ENCODE measurements at regions not wholly inside any gene's neighbourhood (a gene's known extent, or its start where the extent isn't known, plus 50 kb on each side); places are given as distances from the start of the nearest gene placed in this dataset.

- intact Hi-C loops (cut with DNase I; ENCODE audit: low total_unique reads) = no loop called here
- Histone ChIP-seq H3K4me3 (no peak overlapping the region), H3K9me3 (no peaks in the 10 kb centered on the region), H3K4me1 (no peaks in the 10 kb centered on the region), H3K27me3 (no peaks in the 10 kb centered on the region), H3K27ac (no peak overlapping the region), H3K36me3 (no peaks in the 10 kb centered on the region)
- ATAC-seq (no peak), DNase-seq (no peak)
- in situ Hi-C loops (cut with MboI; ENCODE audit: low sequenced_read_pairs in 4 of 4) = no loop called here
- no peak for TF ChIP-seq POLR2A (IDR thresholded peaks at IDR 0.05)
- no peak for TF ChIP-seq CTCF (IDR thresholded peaks at IDR 0.05 in 4 of 5, conservative IDR thresholded peaks at IDR 0.05 in 1 of 5)
Measured at GRCh38 chrX:8273451-8273895, 102.4 kb upstream of the VCX2 start.

GRCh38 chrX:8274170-8274569 lies 103.1 kb upstream of the VCX2 start:
- H3K36me3 ChIP-seq = no peaks in the 10 kb centered on the region
- no peaks in the 10 kb centered on the region for H3K4me1 ChIP-seq
- no peak overlapping the region for H3K27ac ChIP-seq
- in situ Hi-C loops (cut with MboI; ENCODE audit: low sequenced_read_pairs in 4 of 4) = no loop called here
- no peaks in the 10 kb centered on the region for H3K27me3 ChIP-seq
- no peak for DNase-seq
- H3K4me3 ChIP-seq = no peak overlapping the region
- intact Hi-C loops (cut with DNase I; ENCODE audit: low total_unique reads) = no loop called here
- no peak for TF ChIP-seq CTCF (IDR thresholded peaks at IDR 0.05 in 4 of 5, conservative IDR thresholded peaks at IDR 0.05 in 1 of 5)
- TF ChIP-seq POLR2A (IDR thresholded peaks at IDR 0.05) = no peak
- H3K9me3 ChIP-seq = no peaks in the 10 kb centered on the region
- ATAC-seq = no peak

GRCh38 chrX:8278557-8278956 lies 107.5 kb upstream of the VCX2 start:
- no peaks in the 10 kb centered on the region for H3K36me3 ChIP-seq
- intact Hi-C loops (cut with DNase I; ENCODE audit: low total_unique reads) = no loop called here
- in situ Hi-C loops (cut with MboI; ENCODE audit: low sequenced_read_pairs in 4 of 4) = no loop called here
- no peak overlapping the region for H3K27ac ChIP-seq
- DNase-seq (no peak), ATAC-seq (no peak)
- no peak overlapping the region for H3K4me3 ChIP-seq
- TF ChIP-seq CTCF (IDR thresholded peaks at IDR 0.05 in 4 of 5, conservative IDR thresholded peaks at IDR 0.05 in 1 of 5) (no peak), POLR2A (IDR thresholded peaks at IDR 0.05) (no peak)
- H3K9me3 ChIP-seq = no peaks in the 10 kb centered on the region
- H3K27me3 ChIP-seq = no peaks in the 10 kb centered on the region
- H3K4me1 ChIP-seq = no peaks in the 10 kb centered on the region

- Histone ChIP-seq H3K27ac (no peak overlapping the region), H3K4me3 (no peak overlapping the region), H3K9me3 (no peaks in the 10 kb centered on the region), H3K4me1 (no peaks in the 10 kb centered on the region), H3K36me3 (no peaks in the 10 kb centered on the region), H3K27me3 (no peaks in the 10 kb centered on the region)
- TF ChIP-seq POLR2A (IDR thresholded peaks at IDR 0.05) (no peak), CTCF (IDR thresholded peaks at IDR 0.05 in 4 of 5, conservative IDR thresholded peaks at IDR 0.05 in 1 of 5) (no peak)
- DNase-seq (no peak), ATAC-seq (no peak)
- intact Hi-C loops (cut with DNase I; ENCODE audit: low total_unique reads) = no loop called here
- in situ Hi-C loops (cut with MboI; ENCODE audit: low sequenced_read_pairs in 4 of 4) = no loop called here
Measured at GRCh38 chrX:8279323-8279722, 108.3 kb upstream of the VCX2 start.

- intact Hi-C loops (cut with DNase I; ENCODE audit: low total_unique reads) (no loop called here), in situ Hi-C loops (cut with MboI; ENCODE audit: low sequenced_read_pairs in 4 of 4) (no loop called here)
- no peak for TF ChIP-seq CTCF (IDR thresholded peaks at IDR 0.05 in 4 of 5, conservative IDR thresholded peaks at IDR 0.05 in 1 of 5)
- TF ChIP-seq POLR2A (IDR thresholded peaks at IDR 0.05) = no peak
- no peak for DNase-seq
- Histone ChIP-seq H3K4me1 (no peaks in the 10 kb centered on the region), H3K36me3 (no peaks in the 10 kb centered on the region), H3K9me3 (no peaks in the 10 kb centered on the region), H3K27ac (no peak overlapping the region), H3K27me3 (no peaks in the 10 kb centered on the region), H3K4me3 (no peak overlapping the region)
- no peak for ATAC-seq
Measured at GRCh38 chrX:8284131-8284530, 113.1 kb upstream of the VCX2 start.
